Heart right ventricle (tissue), 16 donors: ENCODE measurements at regions not wholly inside any gene's neighbourhood (a gene's known extent, or its start where the extent isn't known, plus 50 kb on each side); places are given as distances from the start of the nearest gene placed in this dataset.

Source experiments
- ATAC-seq, 8 donors: fragments of 200-7000 bp; cut with Tn5 transposase; one replicate each; pipeline ENCODE4 v1.9.1; 2020; ENCODE audit warnings: mild to moderate bottlenecking in 8 of 8, moderate library complexity in 8 of 8, moderate number of reproducible peaks in 1 of 8
- DNase-seq, 2 donors: peaks; one replicate each; pipeline ENCODE4 v3.0.0-alpha.2; 2020
- H3K27ac ChIP-seq, 10 donors: fragments of 200-600 bp; sonication (generic) in 2 of 10; one replicate each; pipeline versions ENCODE4 v1.5.0 to v1.8.0; 2020 to 2022; ENCODE audit warnings: mild to moderate bottlenecking in 3 of 10
- H3K27me3 ChIP-seq, 7 donors: fragments of 200-600 bp; one replicate each; pipeline ENCODE4 v1.8.0; 2021 to 2022; ENCODE audit warnings: mild to moderate bottlenecking in 2 of 7
- H3K36me3 ChIP-seq, 9 donors: fragments of 200-600 bp; sonication (generic) in 1 of 9; one replicate each; pipeline versions ENCODE4 v1.5.0 to v1.8.0; 2020 to 2022; ENCODE audit warnings: mild to moderate bottlenecking in 2 of 9
- H3K4me1 ChIP-seq, 9 donors: fragments of 200-600 bp; sonication (generic) in 1 of 9; one replicate each; pipeline versions ENCODE4 v1.5.0 to v1.8.0; 2020 to 2022; ENCODE audit warnings: mild to moderate bottlenecking in 4 of 9
- H3K4me3 ChIP-seq, 10 donors: fragments of 200-600 bp; sonication (generic) in 2 of 10; one replicate each; pipeline versions ENCODE4 v1.5.0 to v1.8.0; 2020 to 2022; ENCODE audit warnings: mild to moderate bottlenecking in 7 of 10, moderate library complexity in 2 of 10
- H3K9me3 ChIP-seq, 11 donors: fragments of 200-600 bp in 10 of 11; sonication (generic) in 2 of 11; one replicate each; pipeline versions ENCODE4 v1.5.0 to v1.8.0; 2013 to 2022; ENCODE audit warnings: mild to moderate bottlenecking in 2 of 11, control low read depth in 1 of 11, moderate library complexity in 1 of 11
- WGBS, 2 donors: extraction: QIAGEN DNeasy Blood & Tissue Kit; methylation state at CpG; one replicate each; pipeline ENCODE4 v1.1.7; 2013; ENCODE audit warnings: inconsistent platforms in 1 of 2; 5-methylcytosine and 5-hydroxymethylcytosine counted together
- intact Hi-C, 10 donors: fragments of 100-400 bp; cut with DNase I; formaldehyde crosslinking; loops; one replicate each; pipeline versions ENCODE4 v1.11.1 to v1.14.2; 2022
- TF ChIP-seq, protein P1 (sequence below), 9 donors: fragments of 200-600 bp; sonication (generic) in 2 of 9; IDR thresholded peaks; one replicate each; pipeline versions ENCODE4 v1.5.0 to v1.8.0; 2021 to 2022; ENCODE audit warnings: antibody characterized with exemption in 9 of 9, mild to moderate bottlenecking in 5 of 9, moderate library complexity in 1 of 9
- donor health status: Arrhythmogenic right ventricular cardiomyopathy.
- donor health status: ischemic (EF 13 %, LVEDD 7.1; RV severe dilation, severe dysfunction).
- donor health status: healthy with polysubstance abuse.
- donor health status: DM: no; HTN: yes; CAD: no.
- donor health status: DM: no; HTN: no; CAD: no.
- donor health status: ischemic (EF 25% LVEDD 6.9; RV normal size, moderate dysfunction).
- donor health status: ischemic (EF 25% LVEDD 5.7; RV mildly dilated, moderate dysfunction).
- donor health status: healthy.
- donor health status: DM: yes; HTN: yes; CAD: no.
- donor health status: Ischemic cardiomyopathy.
- donor health status: ischemic (EF 35%, LVEDD 5.7; RV mildly dilated, moderate dysfunction).
- donor health status: nonischemic (EF 11% LVEDD 7.7; RV severe dilation, severe dysfunction).
- donor health status: DM: yes; HTN: yes; CAD: no.
- donor health status: PGD.
- donor health status: ischemic (EF 29% LVEDD 5.4; RV normal size, mild dysfunction).
- donor health status: nonischemic (EF 23%, LVEDD 6.1; RV moderate dilation, normal function).

DNA sequence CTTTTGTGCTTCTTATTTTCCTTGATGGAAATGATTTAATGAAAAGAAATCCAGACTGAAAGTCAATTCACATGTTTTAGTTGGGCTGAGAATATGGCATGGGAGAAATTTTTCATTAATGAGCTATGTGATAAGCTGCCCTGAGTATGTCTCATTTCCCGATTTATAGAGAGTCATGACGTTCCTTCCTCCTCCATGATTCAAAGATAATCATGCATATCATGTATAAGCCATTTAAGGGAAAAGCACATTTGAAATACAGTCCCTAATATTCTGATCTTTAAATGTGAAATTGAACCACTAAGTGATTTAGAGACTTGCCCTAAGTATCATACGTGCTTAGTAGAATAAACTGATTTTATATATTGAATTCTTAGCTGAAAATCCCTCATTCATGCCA lies 840.9 kb downstream of the PCDH17 start:
- H3K27me3 ChIP-seq, result no peaks in the 10 kb centered on the region
- no peak for ATAC-seq
- H3K27ac ChIP-seq, result no peak overlapping the region
- DNase-seq, result no peak
- no peaks in the 10 kb centered on the region for H3K36me3 ChIP-seq
- TF ChIP-seq, protein P1, sequence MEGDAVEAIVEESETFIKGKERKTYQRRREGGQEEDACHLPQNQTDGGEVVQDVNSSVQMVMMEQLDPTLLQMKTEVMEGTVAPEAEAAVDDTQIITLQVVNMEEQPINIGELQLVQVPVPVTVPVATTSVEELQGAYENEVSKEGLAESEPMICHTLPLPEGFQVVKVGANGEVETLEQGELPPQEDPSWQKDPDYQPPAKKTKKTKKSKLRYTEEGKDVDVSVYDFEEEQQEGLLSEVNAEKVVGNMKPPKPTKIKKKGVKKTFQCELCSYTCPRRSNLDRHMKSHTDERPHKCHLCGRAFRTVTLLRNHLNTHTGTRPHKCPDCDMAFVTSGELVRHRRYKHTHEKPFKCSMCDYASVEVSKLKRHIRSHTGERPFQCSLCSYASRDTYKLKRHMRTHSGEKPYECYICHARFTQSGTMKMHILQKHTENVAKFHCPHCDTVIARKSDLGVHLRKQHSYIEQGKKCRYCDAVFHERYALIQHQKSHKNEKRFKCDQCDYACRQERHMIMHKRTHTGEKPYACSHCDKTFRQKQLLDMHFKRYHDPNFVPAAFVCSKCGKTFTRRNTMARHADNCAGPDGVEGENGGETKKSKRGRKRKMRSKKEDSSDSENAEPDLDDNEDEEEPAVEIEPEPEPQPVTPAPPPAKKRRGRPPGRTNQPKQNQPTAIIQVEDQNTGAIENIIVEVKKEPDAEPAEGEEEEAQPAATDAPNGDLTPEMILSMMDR (IDR thresholded peaks at IDR 0.05), result no peak
- H3K4me3 ChIP-seq, result no peak overlapping the region
- intact Hi-C loops, result no loop called here
- no peaks in the 10 kb centered on the region for H3K4me1 ChIP-seq
- no peaks in the 10 kb centered on the region for H3K9me3 ChIP-seq
- WGBS, 2 donors, result 80 to 83% methylated on average over 3 of the region's 3 CpGs

DNA sequence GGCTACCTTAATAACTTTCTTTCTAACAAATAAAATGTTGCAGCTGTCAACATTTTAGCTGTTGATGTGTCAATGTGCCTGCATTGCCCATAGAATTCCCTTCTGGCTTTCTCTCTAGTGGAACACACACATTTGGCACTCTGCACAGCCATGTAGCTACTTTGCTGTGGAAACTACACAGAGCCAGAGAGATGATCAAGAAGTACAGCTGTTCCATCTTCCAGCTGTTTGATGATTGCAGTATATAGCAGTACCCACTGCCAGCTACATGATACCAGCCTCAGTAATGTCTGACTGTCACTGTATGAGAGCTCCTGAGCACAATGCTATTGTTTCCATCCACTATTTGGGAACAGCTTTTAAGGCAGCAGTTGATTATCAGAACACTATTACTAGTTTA lies 843.0 kb downstream of the PCDH17 start:
- H3K9me3 ChIP-seq, result no peaks in the 10 kb centered on the region
- intact Hi-C loops, result no loop called here
- ATAC-seq, result no peak
- H3K27me3 ChIP-seq, result no peaks in the 10 kb centered on the region
- TF ChIP-seq, protein P1 (IDR thresholded peaks at IDR 0.05), result no peak
- no peak overlapping the region for H3K4me3 ChIP-seq
- no peaks in the 10 kb centered on the region for H3K4me1 ChIP-seq
- DNase-seq, result no peak
- no peaks in the 10 kb centered on the region for H3K36me3 ChIP-seq
- no peak overlapping the region for H3K27ac ChIP-seq

DNA sequence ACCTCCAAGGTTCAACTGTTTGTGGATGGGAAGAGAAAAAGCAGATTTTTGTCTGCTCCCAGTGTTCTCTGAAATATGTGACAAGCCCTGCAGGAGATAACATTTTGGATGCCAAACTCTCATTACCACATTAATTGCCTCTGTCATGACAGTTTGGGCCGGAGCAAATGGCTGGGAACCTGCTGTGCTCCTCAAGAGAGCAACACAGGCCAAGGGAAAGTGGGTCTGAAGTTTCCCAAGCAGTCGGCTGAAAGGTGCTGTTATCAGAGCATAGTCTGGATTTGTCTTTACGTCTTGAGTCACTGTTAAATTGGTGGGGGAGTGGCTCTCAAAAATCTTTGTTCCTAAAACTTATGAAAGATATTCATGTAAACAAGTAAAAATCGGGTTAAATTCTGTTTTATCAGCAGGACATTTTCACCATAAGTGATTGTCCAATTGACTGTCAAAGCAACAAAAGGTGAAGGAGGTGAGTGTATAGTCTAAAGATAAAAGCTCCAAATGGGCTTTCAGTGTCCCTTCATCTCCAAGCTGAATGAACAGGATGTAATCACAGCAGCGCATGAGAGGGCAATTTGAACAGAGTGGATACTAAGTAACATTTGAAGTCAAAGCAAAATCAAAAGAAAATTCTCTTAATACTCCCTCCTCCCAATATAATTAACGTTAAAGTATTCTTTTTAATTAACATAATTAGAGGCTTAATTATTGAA lies 844.8 kb downstream of the PCDH17 start:
- TF ChIP-seq, protein P1 (IDR thresholded peaks at IDR 0.05), result no peak
- Histone ChIP-seq H3K4me1 (no peaks in the 10 kb centered on the region), H3K27ac (no peak overlapping the region), H3K36me3 (no peaks in the 10 kb centered on the region), H3K4me3 (no peak overlapping the region), H3K27me3 (no peaks in the 10 kb centered on the region), H3K9me3 (no peaks in the 10 kb centered on the region)
- DNase-seq (no peak), ATAC-seq (no peak)
- 57 to 59% methylated on average over 6 of the region's 6 CpGs for WGBS, 2 donors
- intact Hi-C loops, result no loop called here

DNA sequence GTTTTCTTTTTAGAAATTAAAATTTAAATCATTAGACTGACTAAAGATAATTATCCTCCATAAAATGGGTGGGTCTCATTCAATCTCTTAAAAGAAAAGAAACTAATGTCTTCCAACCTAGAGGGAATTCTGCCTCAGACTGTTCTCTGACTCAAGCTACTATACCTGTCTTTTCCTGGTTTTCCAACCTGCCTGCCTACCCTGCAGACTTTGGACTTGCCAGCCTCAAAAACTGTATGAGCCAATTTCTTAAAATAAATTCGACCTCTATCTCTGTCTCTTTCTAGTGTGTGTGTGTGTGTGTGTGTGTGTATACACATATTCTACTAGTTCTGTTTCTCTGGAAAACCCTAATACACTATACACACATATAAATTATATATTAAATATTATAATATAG lies 847.3 kb downstream of the PCDH17 start:
- no peaks in the 10 kb centered on the region for H3K36me3 ChIP-seq
- intact Hi-C loops, result no loop called here
- no peak for ATAC-seq
- H3K4me3 ChIP-seq, result no peak overlapping the region
- DNase-seq, result no peak
- TF ChIP-seq, protein P1 (IDR thresholded peaks at IDR 0.05), result no peak
- H3K4me1 ChIP-seq, result no peaks in the 10 kb centered on the region
- no peaks in the 10 kb centered on the region for H3K9me3 ChIP-seq
- no peak overlapping the region for H3K27ac ChIP-seq
- no peaks in the 10 kb centered on the region for H3K27me3 ChIP-seq
- 24 to 39% methylated on average over 1 of the region's 1 CpG for WGBS, 2 donors
